ENCODE measurements at regions not wholly inside any gene's neighbourhood (a gene's known extent, or its start where the extent isn't known, plus 50 kb on each side); places are given as distances from the start of the nearest gene placed in this dataset.
"Not testable (repeated sequence)": the region's sequence is repeated elsewhere in the genome, so short reads cannot be mapped to it uniquely, and the experiment has no call there.

- Histone ChIP-seq H3K27me3 (ENCODE audit: insufficient read depth, low read length) (no peaks in the 10 kb centered on the region), H3K9me3 (ENCODE audit: low read depth, low read length) (no peaks in the 10 kb centered on the region), H3K4me1 (ENCODE audit: insufficient read depth, low read length) (no peaks in the 10 kb centered on the region), H3K4me3 (ENCODE audit: low read length) (no peak overlapping the region)
Observed at GRCh38 chr3:168958466-168958865, 705.0 kb downstream of the MECOM start.

DNA sequence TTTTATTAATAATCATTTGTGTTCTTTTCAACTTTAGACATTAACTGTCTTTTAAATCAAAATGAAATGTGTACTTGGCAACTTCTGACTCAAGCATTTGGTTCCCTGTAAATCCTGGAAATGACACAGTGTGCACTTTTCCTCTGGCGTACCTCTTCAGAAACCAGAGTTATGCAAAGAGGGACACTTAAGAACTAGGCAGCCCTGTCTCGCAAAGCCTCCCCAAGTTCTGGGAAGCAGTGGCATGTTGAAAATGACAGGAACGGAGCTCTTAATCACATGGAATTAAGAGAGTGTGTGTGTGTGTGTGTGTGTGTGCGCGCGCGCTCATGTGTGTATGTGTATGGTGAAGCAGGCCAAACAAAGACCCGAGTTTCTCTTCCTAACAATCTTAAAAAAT is 707.4 kb downstream of the MECOM start:
- Histone ChIP-seq H3K9me3 (ENCODE audit: low read depth, low read length) (no peaks in the 10 kb centered on the region), H3K4me3 (ENCODE audit: low read length) (no peak overlapping the region), H3K4me1 (ENCODE audit: insufficient read depth, low read length) (no peaks in the 10 kb centered on the region), H3K27me3 (ENCODE audit: insufficient read depth, low read length) (no peaks in the 10 kb centered on the region)

GRCh38 chr3:168952551-168952950 is 711.0 kb downstream of the MECOM start:
- Histone ChIP-seq H3K4me3 (ENCODE audit: low read length) (no peak overlapping the region), H3K27me3 (ENCODE audit: insufficient read depth, low read length) (no peaks in the 10 kb centered on the region), H3K9me3 (ENCODE audit: low read depth, low read length) (no peaks in the 10 kb centered on the region), H3K4me1 (ENCODE audit: insufficient read depth, low read length) (no peaks in the 10 kb centered on the region)

- Histone ChIP-seq H3K4me1 (ENCODE audit: insufficient read depth, low read length) (no peaks in the 10 kb centered on the region), H3K27me3 (ENCODE audit: insufficient read depth, low read length) (no peaks in the 10 kb centered on the region), H3K9me3 (ENCODE audit: low read depth, low read length) (no peaks in the 10 kb centered on the region), H3K4me3 (ENCODE audit: low read length) (no peak overlapping the region)
Observed at GRCh38 chr3:168951884-168952283, 711.6 kb downstream of the MECOM start.

GRCh38 chr3:168951368-168951767 is 712.1 kb downstream of the MECOM start:
- no peaks in the 10 kb centered on the region for H3K9me3 ChIP-seq (ENCODE audit: low read depth, low read length)
- H3K27me3 ChIP-seq (ENCODE audit: insufficient read depth, low read length) = no peaks in the 10 kb centered on the region
- no peaks in the 10 kb centered on the region for H3K4me1 ChIP-seq (ENCODE audit: insufficient read depth, low read length)
- H3K4me3 ChIP-seq (ENCODE audit: low read length) = no peak overlapping the region

DNA sequence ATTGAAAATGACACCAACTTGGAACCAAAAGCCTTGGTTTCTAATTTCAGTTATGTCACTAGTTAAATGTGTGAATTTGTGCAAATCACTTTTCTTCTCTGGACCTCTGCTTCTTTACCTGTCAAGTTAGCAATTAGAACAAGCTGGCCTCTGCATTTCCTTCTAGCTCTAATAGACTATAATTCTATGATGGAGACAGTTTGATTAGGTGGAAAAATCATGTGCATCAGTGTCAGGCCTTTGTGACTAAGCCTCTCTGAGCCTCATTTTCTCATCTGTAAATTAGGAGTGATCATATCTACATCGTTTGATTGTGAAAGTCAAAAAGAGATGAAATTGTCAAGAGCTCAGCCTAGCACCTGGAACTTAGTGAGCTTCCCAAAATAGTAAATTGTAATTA is 712.9 kb downstream of the MECOM start:
- H3K9me3 ChIP-seq (ENCODE audit: low read depth, low read length) = no peaks in the 10 kb centered on the region
- no peaks in the 10 kb centered on the region for H3K4me1 ChIP-seq (ENCODE audit: insufficient read depth, low read length)
- H3K27me3 ChIP-seq (ENCODE audit: insufficient read depth, low read length) = no peaks in the 10 kb centered on the region
- H3K4me3 ChIP-seq (ENCODE audit: low read length) = no peak overlapping the region

DNA sequence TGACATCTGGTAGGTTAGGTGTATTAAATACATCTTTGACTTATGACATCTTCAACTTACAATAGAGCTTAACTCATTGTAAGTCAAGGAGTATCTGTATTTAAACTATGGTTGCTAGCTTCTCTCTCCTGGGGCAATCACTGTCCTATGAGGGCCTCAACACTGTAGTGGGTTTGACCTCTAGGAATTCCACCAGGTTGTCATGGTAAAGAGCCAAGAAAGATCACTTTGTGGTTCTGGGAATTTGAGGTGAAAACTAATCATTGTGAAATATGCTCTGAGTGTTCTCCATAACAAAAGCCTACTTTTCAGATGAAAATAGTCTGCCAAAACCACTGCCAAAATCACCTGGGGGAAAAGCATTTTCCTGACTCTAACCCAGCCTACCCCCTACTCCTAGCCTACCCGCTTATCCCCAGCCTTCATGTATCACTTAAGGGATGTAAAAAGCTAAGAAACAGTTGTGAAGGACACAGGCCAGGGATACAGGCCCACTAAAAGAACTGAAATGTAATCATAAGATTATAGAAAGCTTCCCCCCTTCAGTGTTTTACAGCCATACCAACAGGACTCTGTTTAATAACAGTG is 723.8 kb downstream of the MECOM start:
- Histone ChIP-seq H3K4me1 (ENCODE audit: insufficient read depth, low read length) (no peaks in the 10 kb centered on the region), H3K9me3 (ENCODE audit: low read depth, low read length) (peaks cover 5% of the 10 kb centered on the region), H3K4me3 (ENCODE audit: low read length) (no peak overlapping the region), H3K27me3 (ENCODE audit: insufficient read depth, low read length) (no peaks in the 10 kb centered on the region)

GRCh38 chr3:168933614-168934013 is 729.9 kb downstream of the MECOM start:
- Histone ChIP-seq H3K4me1 (ENCODE audit: insufficient read depth, low read length) (no peaks in the 10 kb centered on the region), H3K9me3 (ENCODE audit: low read depth, low read length) (peaks cover 5% of the 10 kb centered on the region), H3K27me3 (ENCODE audit: insufficient read depth, low read length) (no peaks in the 10 kb centered on the region)

DNA sequence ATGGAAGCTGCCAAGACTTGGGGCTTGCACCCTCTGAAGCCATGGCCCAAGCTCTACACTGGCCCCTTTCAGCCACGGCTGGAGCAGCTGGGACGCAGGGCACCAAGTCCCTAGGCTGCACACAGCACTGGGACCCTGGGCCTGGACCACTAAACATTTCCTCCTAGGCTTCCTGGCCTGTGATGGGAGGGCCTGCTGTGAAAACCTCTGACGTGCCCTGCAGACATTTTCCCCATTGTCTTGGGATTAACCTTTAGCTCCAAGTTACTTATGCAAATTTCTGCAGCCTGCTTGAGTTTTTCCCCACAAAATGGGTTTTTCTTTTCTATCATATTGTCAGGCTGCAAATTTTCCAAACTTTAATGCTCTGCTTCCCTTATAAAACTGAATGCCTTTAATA is 733.5 kb downstream of the MECOM start:
- not testable (repeated sequence) for H3K9me3 ChIP-seq (ENCODE audit: low read depth, low read length); H3K4me3 ChIP-seq (ENCODE audit: low read length); H3K4me1 ChIP-seq (ENCODE audit: insufficient read depth, low read length); H3K27me3 ChIP-seq (ENCODE audit: insufficient read depth, low read length)

More at GRCh38 chr3:168933614-168934013, 729.9 kb downstream of the MECOM start:
- no peak overlapping the region for H3K4me3 ChIP-seq (ENCODE audit: low read length)

GRCh38 chr3:168926426-168926825 is 737.1 kb downstream of the MECOM start:
- H3K4me3 ChIP-seq (ENCODE audit: low read length) = no peak overlapping the region
- no peaks in the 10 kb centered on the region for H3K9me3 ChIP-seq (ENCODE audit: low read depth, low read length)
- H3K27me3 ChIP-seq (ENCODE audit: insufficient read depth, low read length) = no peaks in the 10 kb centered on the region
- no peaks in the 10 kb centered on the region for H3K4me1 ChIP-seq (ENCODE audit: insufficient read depth, low read length)

- no peaks in the 10 kb centered on the region for H3K4me1 ChIP-seq (ENCODE audit: insufficient read depth, low read length)
- H3K9me3 ChIP-seq (ENCODE audit: low read depth, low read length) = no peaks in the 10 kb centered on the region
- no peak overlapping the region for H3K4me3 ChIP-seq (ENCODE audit: low read length)
- H3K27me3 ChIP-seq (ENCODE audit: insufficient read depth, low read length) = no peaks in the 10 kb centered on the region
Observed at GRCh38 chr3:168925568-168925967, 737.9 kb downstream of the MECOM start.

GRCh38 chr3:168914662-168915061 is 748.9 kb downstream of the MECOM start:
- H3K9me3 ChIP-seq (ENCODE audit: low read depth, low read length) = no peaks in the 10 kb centered on the region
- no peaks in the 10 kb centered on the region for H3K27me3 ChIP-seq (ENCODE audit: insufficient read depth, low read length)
- no peak overlapping the region for H3K4me3 ChIP-seq (ENCODE audit: low read length)
- no peaks in the 10 kb centered on the region for H3K4me1 ChIP-seq (ENCODE audit: insufficient read depth, low read length)

DNA sequence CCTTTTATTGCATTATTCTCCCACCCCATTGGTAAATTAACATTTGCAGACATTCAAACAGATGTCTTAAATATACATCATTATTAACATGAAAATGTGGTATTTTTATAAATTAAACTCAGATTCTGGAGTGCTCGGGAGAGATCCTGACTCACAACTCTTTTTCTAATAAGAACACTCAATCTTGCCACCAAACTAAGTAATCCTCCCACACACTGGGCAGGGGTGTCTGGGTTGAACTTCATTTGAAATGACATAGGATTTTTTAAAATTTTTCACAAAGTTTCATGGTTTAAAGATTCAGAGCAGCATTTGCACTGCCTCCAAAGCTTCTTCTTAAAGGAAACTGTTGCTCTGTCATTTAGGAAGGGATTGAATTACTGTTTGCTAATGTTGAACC is 754.3 kb downstream of the MECOM start:
- Histone ChIP-seq H3K27me3 (ENCODE audit: insufficient read depth, low read length) (no peaks in the 10 kb centered on the region), H3K4me3 (ENCODE audit: low read length) (no peak overlapping the region), H3K9me3 (ENCODE audit: low read depth, low read length) (no peaks in the 10 kb centered on the region), H3K4me1 (ENCODE audit: insufficient read depth, low read length) (no peaks in the 10 kb centered on the region)

GRCh38 chr3:168895419-168895818 is 768.1 kb downstream of the MECOM start:
- H3K9me3 ChIP-seq (ENCODE audit: low read depth, low read length) = no peaks in the 10 kb centered on the region
- H3K27me3 ChIP-seq (ENCODE audit: insufficient read depth, low read length) = no peaks in the 10 kb centered on the region
- H3K4me1 ChIP-seq (ENCODE audit: insufficient read depth, low read length) = no peaks in the 10 kb centered on the region
- no peak overlapping the region for H3K4me3 ChIP-seq (ENCODE audit: low read length)

- Histone ChIP-seq H3K4me3 (ENCODE audit: low read length) (no peak overlapping the region), H3K4me1 (ENCODE audit: insufficient read depth, low read length) (no peaks in the 10 kb centered on the region), H3K9me3 (ENCODE audit: low read depth, low read length) (no peaks in the 10 kb centered on the region), H3K27me3 (ENCODE audit: insufficient read depth, low read length) (no peaks in the 10 kb centered on the region)
Observed at GRCh38 chr3:168894214-168894613, 769.3 kb downstream of the MECOM start.

DNA sequence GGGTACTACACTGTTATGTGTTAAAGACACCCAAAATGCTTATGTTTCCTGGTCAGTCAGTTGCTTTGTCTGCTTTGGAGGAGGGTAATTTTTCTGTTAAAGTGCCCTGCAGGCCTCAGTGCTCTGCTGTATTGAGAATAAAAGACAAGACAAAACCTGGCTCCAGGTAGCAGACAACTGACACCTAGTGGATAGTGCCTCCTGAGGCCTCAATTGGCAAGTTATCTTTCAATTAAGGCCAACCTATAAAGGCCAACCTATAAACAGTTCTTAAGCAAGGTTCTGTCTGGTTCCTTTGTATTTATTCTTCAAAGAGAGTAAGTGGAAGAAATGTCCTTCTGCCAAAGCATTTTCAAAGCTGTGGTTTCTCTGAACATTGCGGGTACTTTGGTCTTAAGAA is 773.8 kb downstream of the MECOM start:
- no peaks in the 10 kb centered on the region for H3K27me3 ChIP-seq (ENCODE audit: insufficient read depth, low read length)
- H3K4me1 ChIP-seq (ENCODE audit: insufficient read depth, low read length) = no peaks in the 10 kb centered on the region
- no peaks in the 10 kb centered on the region for H3K9me3 ChIP-seq (ENCODE audit: low read depth, low read length)

More for the DNA sequence above, 773.8 kb downstream of the MECOM start:
- H3K4me3 ChIP-seq (ENCODE audit: low read length) = no peak overlapping the region
